ENCODE measurements at regions not wholly inside any gene's neighbourhood (a gene's known extent, or its start where the extent isn't known, plus 50 kb on each side); places are given as distances from the start of the nearest gene placed in this dataset.

- TF ChIP-seq CTCF (IDR thresholded peaks at IDR 0.05) (no peak), POLR2A (IDR thresholded peaks at IDR 0.05) (no peak)
Observed at GRCh38 chr4:79467246-79467932, 59.4 kb upstream of the GK2 start.
